ENCODE measurements at regions not wholly inside any gene's neighbourhood (a gene's known extent, or its start where the extent isn't known, plus 50 kb on each side); places are given as distances from the start of the nearest gene placed in this dataset.

DNA sequence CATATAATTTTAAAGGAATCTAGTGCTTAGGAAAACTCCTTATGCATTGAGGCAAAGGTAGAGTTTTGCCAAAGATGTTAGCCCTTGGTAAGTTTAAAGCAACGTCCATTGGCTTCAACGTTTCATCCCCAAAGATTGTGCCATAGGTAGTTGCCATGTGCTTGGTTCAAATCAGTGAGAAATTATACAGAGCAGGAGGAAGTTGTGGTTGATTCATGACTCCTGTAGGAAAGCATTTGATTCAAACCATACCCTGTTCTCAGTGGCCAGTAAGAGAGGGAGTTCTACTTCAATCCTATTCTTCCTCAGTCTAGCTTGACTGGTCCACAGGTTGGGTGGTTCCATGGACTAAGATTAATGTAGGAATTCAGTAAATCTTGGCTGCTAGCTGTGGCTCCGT lies 535.6 kb downstream of the QKI start:
- Histone ChIP-seq H3K79me1 (ENCODE audit: insufficient read depth, low read depth, low read length, poor library complexity, severe bottlenecking) (no peaks in the 10 kb centered on the region), H3K9me3 (ENCODE audit: control insufficient read depth, low read depth, low read length) (no peaks in the 10 kb centered on the region), H2AK5ac (ENCODE audit: insufficient read length, low read length) (no peak overlapping the region), H3K23me2 (ENCODE audit: insufficient read length, low read depth, low read length, poor library complexity, severe bottlenecking) (no peaks in the 10 kb centered on the region), H2BK20ac (ENCODE audit: low read depth, low read length, poor library complexity, severe bottlenecking) (no peak overlapping the region), H2BK15ac (ENCODE audit: low read depth, low read length) (no peak overlapping the region), H4K20me1 (ENCODE audit: control insufficient read depth, insufficient read depth, insufficient read length) (no peaks in the 10 kb centered on the region), H2BK120ac (ENCODE audit: low read depth, low read length, poor library complexity, severe bottlenecking) (no peak overlapping the region), H4K8ac (replicated peaks; ENCODE audit: insufficient read length, low read depth, low read length) (no peak overlapping the region), H3T11ph (ENCODE audit: low read length) (no peak overlapping the region), H3K79me2 (ENCODE audit: insufficient read depth, low read length) (no peaks in the 10 kb centered on the region), H3K4me1 (ENCODE audit: insufficient read depth, low read length) (peaks cover 2% of the 10 kb centered on the region; the same call in 1 of the 2 replicates), H3K14ac (ENCODE audit: insufficient read depth, low read length) (no peak overlapping the region), H3K23ac (ENCODE audit: insufficient read length, low read depth, low read length) (no peak overlapping the region), H2BK5ac (ENCODE audit: insufficient read length, low read length) (no peak overlapping the region), H4K91ac (ENCODE audit: insufficient read length, low read depth, low read length) (no peak overlapping the region), H3K56ac (ENCODE audit: insufficient read length, low read depth, low read length) (no peak overlapping the region), H4K5ac (ENCODE audit: insufficient read length, low read depth, low read length) (no peak overlapping the region), H3K4ac (ENCODE audit: low read depth, low read length) (no peak overlapping the region), H3K27ac (ENCODE audit: insufficient read length, low read depth, low read length) (no peak overlapping the region), H3K4me2 (ENCODE audit: insufficient read depth, insufficient read length, low read length) (no peak overlapping the region), H2BK12ac (ENCODE audit: insufficient read length, low read depth, low read length) (no peak overlapping the region), H2AFZ (ENCODE audit: low read length) (no peak overlapping the region), H3K27me3 (ENCODE audit: insufficient read depth, low read length) (no peaks in the 10 kb centered on the region), H3K18ac (ENCODE audit: insufficient read length, low read depth, low read length) (no peak overlapping the region), H3K9ac (ENCODE audit: extremely low read depth, insufficient read length, low read length) (no peak overlapping the region)
- TF ChIP-seq, protein P1, sequence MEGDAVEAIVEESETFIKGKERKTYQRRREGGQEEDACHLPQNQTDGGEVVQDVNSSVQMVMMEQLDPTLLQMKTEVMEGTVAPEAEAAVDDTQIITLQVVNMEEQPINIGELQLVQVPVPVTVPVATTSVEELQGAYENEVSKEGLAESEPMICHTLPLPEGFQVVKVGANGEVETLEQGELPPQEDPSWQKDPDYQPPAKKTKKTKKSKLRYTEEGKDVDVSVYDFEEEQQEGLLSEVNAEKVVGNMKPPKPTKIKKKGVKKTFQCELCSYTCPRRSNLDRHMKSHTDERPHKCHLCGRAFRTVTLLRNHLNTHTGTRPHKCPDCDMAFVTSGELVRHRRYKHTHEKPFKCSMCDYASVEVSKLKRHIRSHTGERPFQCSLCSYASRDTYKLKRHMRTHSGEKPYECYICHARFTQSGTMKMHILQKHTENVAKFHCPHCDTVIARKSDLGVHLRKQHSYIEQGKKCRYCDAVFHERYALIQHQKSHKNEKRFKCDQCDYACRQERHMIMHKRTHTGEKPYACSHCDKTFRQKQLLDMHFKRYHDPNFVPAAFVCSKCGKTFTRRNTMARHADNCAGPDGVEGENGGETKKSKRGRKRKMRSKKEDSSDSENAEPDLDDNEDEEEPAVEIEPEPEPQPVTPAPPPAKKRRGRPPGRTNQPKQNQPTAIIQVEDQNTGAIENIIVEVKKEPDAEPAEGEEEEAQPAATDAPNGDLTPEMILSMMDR (conservative IDR thresholded peaks at IDR 0.05) = no peak
- no peak for DNase-seq
- H3K36me3 Mint-ChIP-seq (ENCODE audit: insufficient read depth in 1 of 3, low read depth in 3 of 3) = no peaks in the 10 kb centered on the region; a peak in 1 of 7 replicates
- H3K27me3 Mint-ChIP-seq (ENCODE audit: low read depth) = no peaks in the 10 kb centered on the region
- no CpG with 5 or more reads among the region's 3 CpGs for WGBS (ENCODE audit: extremely low coverage, insufficient read length, low lambda C conversion rate)
- no peak overlapping the region for H3K27ac Mint-ChIP-seq
- 0 out of 5 replicates have a peak, but pooled peaks cover 0 to 2% of the 10 kb centered on the region in 2 experiments for H3K9me3 Mint-ChIP-seq
- H3K4me1 Mint-ChIP-seq = peaks cover 38 to 48% of the 10 kb centered on the region in 2 experiments
- no peak overlapping the region for H3K4me3 Mint-ChIP-seq

Data from H9 (cell line).